Astrocyte (in vitro differentiated cells and primary cell): ENCODE measurements at regions not wholly inside any gene's neighbourhood (a gene's known extent, or its start where the extent isn't known, plus 50 kb on each side); places are given as distances from the start of the nearest gene placed in this dataset.

Experiments used
- EZH2 ChIP-seq: IDR thresholded peaks from 2 replicates; pipeline ENCODE4 v1.6.1; 2012; ENCODE audit warnings: mild to moderate bottlenecking, low read length, inconsistent platforms; ENCODE audit not compliant: insufficient read depth
- TF ChIP-seq, protein P1 (sequence below): IDR thresholded peaks from 2 replicates; pipeline ENCODE4 v1.5.1; 2011; ENCODE audit warnings: low read depth, mild to moderate bottlenecking, inconsistent platforms, low read length, moderate library complexity; ENCODE audit not compliant: insufficient read depth

DNA sequence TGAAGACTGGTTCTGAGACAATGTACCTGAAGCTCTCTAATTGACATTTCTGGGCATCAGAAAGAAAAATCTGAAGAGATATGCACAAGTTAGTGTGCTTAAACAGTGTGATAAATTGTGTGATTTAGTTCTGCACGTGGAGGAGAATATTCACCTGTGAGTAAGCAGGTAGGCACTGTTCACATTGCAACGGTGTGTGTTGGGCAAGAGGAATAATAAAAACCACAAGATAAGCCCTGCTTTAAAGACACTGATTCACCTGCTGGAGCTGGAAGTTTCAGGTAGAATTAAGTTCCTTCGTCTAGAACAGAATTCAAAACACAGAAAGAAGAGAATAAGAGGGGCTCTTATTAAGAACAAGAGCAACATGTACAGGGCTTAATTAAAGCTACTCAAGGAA lies 864.3 kb upstream of the SOX11 start:
- TF ChIP-seq, protein P1, sequence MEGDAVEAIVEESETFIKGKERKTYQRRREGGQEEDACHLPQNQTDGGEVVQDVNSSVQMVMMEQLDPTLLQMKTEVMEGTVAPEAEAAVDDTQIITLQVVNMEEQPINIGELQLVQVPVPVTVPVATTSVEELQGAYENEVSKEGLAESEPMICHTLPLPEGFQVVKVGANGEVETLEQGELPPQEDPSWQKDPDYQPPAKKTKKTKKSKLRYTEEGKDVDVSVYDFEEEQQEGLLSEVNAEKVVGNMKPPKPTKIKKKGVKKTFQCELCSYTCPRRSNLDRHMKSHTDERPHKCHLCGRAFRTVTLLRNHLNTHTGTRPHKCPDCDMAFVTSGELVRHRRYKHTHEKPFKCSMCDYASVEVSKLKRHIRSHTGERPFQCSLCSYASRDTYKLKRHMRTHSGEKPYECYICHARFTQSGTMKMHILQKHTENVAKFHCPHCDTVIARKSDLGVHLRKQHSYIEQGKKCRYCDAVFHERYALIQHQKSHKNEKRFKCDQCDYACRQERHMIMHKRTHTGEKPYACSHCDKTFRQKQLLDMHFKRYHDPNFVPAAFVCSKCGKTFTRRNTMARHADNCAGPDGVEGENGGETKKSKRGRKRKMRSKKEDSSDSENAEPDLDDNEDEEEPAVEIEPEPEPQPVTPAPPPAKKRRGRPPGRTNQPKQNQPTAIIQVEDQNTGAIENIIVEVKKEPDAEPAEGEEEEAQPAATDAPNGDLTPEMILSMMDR: no peak
- TF ChIP-seq EZH2: no peak
